ENCODE measurements at regions not wholly inside any gene's neighbourhood (a gene's known extent, or its start where the extent isn't known, plus 50 kb on each side); places are given as distances from the start of the nearest gene placed in this dataset.
"Not testable (repeated sequence)": the region's sequence is repeated elsewhere in the genome, so short reads cannot be mapped to it uniquely, and the experiment has no call there.

DNA sequence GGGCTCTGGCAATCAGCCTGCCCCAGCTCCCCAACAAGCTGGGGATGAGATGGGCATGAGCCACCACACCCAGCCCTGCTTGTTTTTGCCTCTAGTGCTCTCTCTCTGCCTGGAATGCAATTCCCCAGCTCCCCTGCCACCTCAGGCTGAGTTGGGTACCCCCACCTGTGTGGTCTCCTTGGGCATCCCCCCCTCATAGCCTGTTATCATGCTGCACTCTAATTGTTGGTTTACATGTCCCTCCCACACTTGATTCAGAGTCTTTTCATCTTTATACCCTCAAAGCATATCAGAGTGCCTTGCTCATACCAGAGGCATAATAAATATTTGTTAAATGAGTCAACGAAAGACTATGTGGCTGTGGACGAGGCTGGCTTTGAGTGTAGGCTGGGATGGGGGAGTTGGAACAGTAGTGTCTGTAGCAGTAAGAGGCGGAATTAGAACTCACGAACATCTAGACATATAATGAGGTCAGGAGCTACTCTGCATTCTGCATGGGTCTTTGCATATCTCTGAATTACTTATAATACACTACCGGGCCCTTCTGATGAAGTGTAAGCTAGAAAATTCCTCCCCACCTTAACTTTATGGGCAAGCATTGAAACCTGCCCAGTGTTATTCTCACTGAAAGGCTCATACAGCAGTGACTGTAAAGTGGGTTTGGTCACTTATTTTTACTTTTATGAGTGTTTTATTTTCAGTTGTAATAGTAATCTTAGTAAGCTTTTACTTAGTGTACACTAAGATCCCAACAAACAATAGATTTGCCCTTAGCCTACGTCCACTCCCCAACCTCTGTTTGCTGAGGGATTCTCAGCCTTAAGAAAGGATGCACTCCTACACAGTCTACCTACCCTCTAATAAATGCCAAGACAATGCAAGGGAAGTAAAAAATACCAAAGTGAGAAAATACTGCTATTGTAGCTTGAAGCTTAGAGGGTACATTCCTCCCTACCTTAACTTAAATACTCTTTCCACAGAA is 58.7 kb downstream of the EDN1 start:
- in situ Hi-C loops (cut with HindIII; ENCODE audit: low sequenced_read_pairs), result no loop called here

DNA sequence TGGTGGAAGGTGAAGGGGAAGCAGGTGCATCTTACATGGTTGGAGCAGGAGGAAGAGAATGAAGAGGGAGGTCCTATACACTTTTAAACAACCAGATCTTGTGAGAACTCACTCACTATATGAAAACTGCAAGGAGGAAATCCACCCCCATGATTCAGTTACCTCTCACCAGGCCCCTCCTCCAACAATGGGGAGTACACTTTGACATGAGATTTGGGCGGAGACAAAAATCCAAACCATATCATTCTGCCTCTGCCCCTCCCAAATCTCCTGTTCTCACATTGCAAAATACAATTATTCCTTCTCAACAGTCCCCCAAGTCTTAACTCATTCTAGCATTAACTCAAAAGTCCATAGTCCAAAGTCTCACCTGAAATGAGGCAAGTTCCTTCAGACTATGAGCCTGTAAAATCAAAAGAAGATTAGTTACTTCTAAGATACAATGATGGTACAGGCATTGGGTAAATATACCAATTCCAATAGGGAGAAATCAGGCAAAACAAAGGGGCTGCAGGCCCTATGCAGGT is 60.5 kb downstream of the EDN1 start:
- in situ Hi-C loops (cut with HindIII; ENCODE audit: low sequenced_read_pairs), result no loop called here

DNA sequence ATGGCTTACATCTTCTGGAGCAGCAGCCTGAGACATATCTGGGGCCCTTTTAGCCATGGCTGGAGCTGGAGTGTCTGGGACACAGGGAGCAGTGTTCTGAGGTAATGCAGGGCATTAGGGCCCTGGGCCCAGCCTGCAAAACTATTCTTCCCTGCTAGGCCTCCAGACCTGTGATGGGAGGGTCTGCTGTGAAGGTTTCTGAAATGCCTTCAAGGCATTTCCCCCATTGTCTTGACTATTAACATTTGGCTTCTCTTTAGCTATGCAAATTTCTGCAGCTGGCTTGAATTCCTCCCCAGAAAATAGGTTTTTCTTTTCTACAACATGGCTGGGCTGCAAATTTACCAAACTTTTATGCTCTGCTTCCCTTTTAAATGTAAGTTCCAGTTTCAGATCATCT is 61.5 kb downstream of the EDN1 start:
- in situ Hi-C loops (cut with HindIII; ENCODE audit: low sequenced_read_pairs), result no loop called here

DNA sequence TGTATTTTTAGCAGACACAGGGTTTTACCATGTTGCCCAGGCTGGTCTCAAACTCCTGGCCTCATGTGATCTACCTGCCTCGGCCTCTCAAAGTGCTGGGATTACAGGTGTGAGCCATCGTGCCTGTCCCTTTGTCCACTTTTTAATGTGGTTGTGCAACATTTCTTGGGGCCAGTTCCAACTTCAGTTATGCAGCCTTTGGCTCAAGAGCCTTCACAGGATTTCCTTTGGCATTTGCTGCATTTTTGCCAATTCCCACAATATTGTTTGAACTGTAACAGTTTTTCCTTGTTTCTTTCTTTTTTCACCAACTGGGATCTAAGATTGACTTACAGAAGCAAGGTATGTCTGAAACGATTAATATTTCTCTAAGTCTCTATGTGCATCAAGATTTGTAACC is 63.6 kb downstream of the EDN1 start:
- in situ Hi-C loops (cut with HindIII; ENCODE audit: low sequenced_read_pairs), result no loop called here

DNA sequence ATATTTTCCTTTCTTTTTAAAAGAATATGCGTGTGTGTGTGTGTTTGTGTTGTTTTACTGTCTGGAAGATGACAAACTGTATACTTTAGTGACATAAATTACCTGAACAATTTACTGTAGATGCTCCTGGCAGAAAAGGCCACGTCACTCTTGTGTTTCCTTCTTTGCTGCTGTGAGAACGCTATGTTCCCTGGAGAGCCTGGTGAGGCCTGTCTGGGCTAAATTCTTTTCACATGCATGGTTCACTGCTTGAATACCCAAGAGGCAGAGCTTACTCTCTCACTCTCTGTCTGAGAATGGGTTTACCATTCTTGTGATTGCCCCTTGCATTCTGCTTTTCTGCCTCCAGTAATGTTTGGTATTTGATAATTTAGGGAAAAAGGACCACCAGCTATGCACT is 64.3 kb downstream of the EDN1 start:
- in situ Hi-C loops (cut with HindIII; ENCODE audit: low sequenced_read_pairs), result no loop called here

DNA sequence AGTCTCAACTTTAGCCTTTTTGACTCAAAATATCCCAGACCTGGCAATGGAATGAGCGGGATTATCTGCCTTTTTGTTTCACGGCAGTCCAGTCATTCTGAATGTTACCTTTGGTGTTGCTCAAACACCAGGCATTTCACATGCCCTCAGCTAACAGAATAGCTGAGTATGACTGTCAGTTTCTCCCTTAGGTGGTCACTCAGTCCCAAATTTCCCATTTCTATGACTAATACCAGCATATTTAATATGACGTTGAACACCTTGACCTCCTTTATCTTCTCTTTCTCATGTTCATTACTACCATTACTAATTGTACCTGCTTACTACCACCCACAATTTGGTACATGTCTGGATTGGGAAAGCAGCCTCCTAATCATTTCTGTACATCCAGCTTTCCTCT is 65.2 kb downstream of the EDN1 start:
- in situ Hi-C loops (cut with HindIII; ENCODE audit: low sequenced_read_pairs), result no loop called here

DNA sequence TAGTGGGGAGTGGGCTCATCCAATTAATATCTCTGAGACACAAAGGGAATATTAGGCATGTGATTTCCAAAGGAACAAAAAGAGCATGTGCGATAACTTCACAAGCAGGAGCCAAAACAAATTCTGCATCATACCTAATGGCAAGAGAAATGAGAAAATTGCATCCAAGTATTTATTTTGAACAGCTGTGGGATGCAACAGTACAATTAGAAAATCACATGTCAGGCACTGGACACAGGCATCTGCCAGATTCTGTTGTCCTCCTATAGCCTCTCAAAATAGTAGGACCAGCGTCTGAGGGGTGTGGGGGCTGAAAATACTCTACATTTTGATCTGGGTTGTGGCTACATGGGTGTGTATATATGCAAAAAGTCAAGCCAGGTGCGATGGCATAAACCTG is 66.3 kb downstream of the EDN1 start:
- in situ Hi-C loops (cut with HindIII; ENCODE audit: low sequenced_read_pairs), result no loop called here

DNA sequence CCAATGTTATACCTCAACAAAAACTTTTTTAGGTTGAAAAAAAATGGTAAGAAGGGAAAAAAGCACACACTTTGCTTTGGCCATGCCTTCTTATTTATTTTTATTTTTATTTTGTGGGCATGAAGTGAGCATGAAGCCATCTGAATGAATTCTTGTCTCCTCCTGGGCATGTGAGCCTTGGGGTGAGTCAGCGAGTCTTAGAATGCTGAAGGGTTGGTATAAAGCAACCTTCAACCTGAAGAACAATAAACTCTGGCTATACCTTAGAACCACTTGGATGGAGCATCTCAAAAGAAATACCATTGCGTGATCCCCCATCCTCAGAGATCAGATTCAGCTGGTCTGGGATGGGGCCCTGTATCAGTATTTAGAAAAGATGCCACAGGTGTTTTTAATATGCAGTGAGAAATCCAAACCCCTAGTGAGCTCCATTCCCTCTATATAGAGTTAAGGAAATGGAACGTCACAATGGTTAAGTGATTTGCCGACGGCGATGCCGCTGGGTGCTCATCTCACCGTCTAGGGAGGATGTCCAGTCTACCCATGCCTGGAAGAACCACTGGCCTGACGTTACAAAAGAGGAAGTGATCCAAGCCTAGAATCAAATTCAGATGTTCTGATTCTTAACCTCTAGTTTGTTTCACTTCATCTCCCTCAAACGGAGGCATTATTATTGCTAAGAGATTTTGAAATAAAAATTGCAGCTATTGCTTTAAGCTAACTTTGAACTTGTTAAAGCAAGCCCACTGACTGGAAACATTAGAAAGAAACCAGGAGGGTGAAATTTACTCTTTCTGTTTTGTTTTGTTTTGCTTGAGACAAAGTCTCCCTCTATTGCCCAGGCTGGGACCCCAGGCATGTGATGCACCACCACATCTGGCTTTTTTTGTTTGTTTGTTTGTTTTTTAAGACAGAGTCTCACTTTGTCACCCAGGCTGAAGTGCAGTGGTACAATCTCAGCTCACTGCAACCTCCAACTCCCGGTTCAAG is 67.1 kb downstream of the EDN1 start:
- in situ Hi-C loops (cut with HindIII; ENCODE audit: low sequenced_read_pairs), result no loop called here

DNA sequence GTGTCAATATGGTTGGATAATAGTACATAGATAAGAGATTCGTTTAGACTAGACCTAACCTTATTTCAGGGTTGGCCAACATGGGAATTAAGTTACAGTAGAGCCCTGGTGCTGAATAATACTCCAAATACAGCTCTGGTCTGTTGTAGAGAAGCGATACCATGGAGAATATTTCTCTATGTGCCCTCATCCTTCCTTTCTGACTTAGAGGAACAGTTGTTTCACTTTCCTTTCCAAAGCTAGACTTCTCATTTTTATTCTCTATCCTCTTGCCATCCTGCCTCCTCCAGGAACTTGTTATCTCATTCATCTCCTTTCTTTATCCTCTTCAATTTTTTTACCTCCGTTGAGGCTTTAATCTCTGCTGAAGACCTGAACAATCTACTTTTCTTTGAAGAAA is 68.9 kb downstream of the EDN1 start:
- in situ Hi-C loops (cut with HindIII; ENCODE audit: low sequenced_read_pairs), result no loop called here

DNA sequence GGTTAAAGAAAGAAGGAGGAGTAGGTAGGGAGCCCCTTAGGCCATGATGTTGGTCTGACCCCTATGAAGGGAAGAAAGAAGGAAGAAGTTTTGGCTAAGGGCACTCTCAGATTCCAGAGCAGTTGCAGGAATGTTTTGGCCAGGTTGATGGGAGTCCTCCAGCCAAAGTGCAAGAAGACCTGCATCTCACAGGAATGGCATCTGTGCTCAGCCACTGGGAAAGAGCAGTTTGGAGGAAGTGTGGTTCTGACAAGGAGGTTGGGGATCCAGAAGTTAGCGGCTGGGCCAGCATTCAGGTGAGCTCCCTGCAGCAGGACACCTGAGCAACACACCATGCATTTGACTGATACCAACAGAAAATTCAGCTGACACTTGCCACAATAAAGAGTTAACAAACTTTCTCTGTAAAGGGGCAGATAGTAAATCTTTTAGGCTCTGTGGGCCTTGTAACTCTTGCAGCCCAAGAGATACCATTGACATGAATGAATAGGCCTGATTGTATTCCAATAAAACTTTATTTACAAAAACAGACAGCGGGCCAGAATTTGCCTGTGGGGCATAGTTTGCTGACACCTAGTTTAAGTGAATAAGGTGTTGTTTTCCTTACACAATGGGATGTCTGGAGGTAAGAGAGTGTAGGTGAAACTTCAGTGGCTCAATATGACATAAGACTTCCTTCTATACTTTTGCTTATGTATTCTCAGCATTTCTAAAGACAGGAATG is 71.0 kb downstream of the EDN1 start:
- in situ Hi-C loops (cut with HindIII; ENCODE audit: low sequenced_read_pairs), result no loop called here

DNA sequence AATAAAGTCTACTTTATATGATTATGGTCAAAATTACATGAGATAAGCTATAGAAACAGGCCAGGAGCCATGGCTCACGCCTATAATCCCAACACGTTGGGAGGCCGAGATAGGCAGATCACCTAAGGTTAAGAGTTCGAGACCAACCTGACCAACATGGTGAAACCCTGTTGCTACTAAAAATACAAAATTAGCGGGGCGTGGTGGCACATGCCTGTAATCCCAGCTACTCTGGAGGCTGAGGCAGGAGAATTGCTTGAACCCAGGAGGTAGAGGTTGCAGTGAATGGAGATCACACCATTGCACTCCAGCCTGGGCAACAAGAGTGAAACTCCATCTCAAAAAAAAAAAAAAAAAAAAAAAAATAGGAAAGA is 73.1 kb downstream of the EDN1 start:
- in situ Hi-C loops (cut with HindIII; ENCODE audit: low sequenced_read_pairs), result not testable (repeated sequence)

DNA sequence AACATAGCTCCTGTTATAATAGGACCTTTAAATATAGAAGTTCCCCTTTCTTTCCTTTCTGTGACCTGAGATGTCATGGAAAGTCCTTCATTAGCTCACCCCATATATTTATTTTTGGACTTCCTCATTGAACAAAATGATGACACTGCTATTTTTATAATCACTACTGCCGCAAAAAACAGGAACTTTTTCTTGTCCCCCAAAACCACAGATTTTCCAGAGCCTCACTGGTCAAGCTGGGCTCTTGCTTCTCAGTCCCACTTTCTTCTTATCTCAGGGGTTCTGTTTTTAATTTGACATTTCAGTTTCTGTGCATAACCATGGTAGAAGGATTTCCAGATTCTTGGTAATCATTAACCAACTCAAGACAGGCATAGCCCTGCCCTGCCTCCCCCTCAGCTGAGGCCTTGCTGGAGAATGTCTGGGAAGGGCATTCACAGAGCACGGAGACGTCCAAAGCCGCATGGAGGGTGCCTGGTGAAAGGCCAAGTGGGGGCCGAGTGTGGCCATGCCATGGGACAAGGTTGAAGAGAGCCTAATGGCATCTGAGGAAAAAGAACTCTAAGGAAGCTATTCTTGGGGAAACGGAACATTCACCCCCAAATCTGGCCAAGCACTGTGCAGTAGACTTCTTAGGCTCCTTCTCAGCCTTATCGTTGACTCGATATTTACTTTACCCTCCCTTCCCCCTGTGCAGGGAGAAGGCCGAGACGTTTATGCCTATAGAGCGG is 73.7 kb downstream of the EDN1 start:
- in situ Hi-C loops (cut with HindIII; ENCODE audit: low sequenced_read_pairs), result no loop called here

DNA sequence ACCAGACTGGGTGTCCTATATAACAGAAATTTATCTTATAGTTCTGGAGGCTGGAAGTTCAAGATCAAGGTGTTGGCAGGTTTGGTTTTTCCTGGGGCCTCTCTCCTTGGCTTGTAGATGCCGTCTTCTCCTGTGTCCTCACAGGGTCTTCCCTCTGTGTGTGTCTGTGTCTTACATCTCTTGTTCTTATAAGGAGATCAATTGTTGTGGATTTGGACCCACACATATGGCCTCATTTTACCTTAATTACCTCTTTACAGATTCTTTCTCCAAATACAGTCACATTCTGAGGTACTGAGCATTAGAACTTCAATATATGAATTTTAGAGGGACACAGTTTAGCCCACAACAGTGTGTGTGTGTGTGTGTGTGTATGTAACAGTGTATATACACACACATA is 74.5 kb downstream of the EDN1 start:
- in situ Hi-C loops (cut with HindIII; ENCODE audit: low sequenced_read_pairs), result no loop called here

DNA sequence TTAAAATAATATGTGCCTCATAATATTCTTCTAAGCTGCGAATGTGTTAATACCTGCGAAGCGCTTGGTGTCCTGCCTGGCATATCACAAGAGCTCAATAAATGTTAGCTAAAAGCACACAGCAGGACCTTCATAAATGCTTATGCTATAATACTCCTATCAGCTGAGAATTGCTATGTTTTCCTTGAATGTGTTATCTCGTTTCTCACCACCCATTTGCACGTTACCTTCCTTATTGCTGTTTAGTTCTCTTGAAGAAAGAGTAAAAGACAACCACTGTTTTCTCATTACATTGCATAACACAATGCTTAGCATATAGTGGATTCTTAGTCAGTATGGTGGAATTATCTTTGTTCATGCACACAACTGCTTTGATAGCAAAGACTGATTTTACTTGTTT is 76.6 kb downstream of the EDN1 start:
- in situ Hi-C loops (cut with HindIII; ENCODE audit: low sequenced_read_pairs), result no loop called here

DNA sequence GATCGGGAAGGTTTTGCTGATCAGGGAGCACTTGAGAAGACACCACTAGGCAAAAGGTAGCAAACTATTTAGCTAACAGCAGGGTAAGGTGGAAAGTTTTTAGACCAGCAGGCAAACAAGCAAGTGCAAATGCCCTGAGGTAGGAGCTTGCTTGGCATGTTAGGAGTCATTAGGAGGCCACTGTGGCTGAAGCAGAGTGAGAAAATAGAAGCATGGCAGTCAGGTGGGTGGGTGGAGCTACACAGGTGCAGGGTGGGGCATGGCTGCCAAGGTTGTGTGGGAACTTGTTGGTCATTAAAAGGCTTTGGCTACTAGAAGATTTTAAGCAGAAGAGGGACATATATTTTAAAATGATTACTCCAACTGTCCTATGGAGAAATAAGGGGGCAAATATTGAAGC is 77.3 kb downstream of the EDN1 start:
- in situ Hi-C loops (cut with HindIII; ENCODE audit: low sequenced_read_pairs), result no loop called here

DNA sequence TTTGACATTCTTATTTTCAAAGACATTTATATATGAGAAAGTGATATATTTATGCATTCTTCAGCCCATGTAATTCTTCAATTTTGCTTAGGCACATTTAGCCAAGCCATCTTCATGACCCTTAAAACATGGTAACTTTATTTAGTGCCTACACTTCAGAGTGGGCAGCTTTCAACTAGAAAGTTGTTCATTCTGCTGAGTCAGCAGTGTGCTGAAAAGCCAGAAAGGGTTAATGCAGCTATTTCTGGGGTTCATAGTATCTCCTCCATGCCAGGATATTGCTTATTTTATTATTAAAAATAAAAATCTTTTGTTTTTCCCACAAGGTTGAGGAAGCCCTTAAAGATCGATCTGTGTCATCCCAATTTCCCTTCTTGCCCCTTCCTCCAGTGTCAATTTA is 79.2 kb downstream of the EDN1 start:
- in situ Hi-C loops (cut with HindIII; ENCODE audit: low sequenced_read_pairs), result no loop called here

DNA sequence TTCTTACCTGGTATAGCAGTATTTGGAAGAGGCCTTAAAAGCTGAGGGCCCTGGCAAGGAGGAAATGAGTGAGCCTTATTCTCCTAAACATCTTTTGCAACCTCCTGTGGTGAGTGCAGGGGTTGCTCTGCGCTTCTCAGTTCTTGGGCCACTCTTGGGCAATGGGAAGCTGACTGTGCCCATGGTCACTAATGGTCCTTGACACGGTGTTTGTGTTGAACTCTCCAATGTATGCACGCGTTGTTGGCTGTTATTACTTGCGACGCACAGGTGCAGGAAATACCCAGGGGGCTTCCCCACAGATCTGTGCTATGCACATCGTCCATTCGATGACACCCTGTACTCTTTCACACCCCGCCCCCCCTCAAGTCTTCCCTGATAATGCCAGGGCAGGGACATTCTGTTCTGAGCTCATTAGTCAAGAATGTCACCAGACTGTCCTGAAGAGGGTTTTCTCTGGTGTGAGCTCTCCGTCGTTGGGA is 79.7 kb downstream of the EDN1 start:
- in situ Hi-C loops (cut with HindIII; ENCODE audit: low sequenced_read_pairs), result no loop called here

DNA sequence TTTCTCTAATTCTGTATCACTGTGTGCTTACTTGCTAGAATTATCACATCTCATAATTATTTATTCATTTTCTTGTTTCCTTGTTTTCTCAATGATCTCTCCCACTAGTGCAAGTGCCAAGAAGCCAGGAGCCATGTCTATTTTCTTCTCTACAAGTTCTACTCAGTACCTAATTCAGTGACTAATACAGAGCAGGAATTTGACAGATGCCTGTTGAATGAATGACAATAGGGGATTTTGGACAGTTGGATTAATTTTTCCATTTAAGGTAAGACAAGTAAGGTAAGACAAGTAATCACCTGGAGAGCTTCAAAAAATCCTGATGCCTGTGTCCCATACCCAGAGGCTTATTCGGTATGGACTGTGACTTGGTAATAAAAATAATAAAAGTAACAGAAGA is 81.0 kb downstream of the EDN1 start:
- in situ Hi-C loops (cut with HindIII; ENCODE audit: low sequenced_read_pairs), result no loop called here

DNA sequence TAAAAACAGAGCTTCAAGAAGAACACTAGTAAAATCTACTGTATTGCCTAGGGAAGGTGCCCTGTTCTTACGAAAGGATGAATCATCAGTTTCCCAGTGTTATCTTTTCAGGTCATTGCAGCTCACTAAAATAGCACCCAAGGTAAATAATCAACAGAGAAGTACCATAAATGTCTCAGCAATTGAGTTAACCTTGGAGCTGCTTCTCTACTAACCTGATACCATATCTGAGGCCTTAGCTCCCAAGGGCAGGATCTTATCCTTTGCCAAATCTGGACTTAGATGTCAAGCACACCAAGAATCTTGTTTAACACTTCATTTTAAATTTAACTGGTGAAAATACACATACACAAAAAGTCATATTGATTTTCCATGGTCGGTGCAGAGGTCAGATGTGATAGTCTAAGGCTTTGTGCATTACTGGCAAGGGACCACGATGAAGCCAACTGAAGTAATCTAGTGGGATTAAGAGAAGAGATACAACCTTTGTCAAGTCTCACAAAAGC is 81.5 kb downstream of the EDN1 start:
- in situ Hi-C loops (cut with HindIII; ENCODE audit: low sequenced_read_pairs), result no loop called here

DNA sequence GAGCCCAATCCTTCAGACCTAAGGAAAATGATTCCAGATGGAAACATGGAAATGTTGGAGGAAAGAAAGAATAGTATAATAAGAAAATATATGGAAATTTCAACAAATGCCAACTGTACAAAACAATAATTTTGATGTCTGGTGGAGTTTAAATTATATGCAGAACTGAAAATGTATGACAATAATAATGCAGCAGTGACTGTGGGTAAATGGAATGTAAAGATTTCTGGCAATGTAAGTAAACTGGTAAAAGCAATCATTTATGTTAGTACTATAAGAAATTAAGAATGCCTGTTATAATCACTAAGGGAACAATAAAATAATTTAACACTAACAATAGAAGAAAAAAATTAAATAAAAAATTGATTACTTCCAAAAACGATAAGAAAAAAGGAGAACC is 89.0 kb downstream of the EDN1 start:
- in situ Hi-C loops (cut with HindIII; ENCODE audit: low sequenced_read_pairs), result no loop called here

Data from DLD1 (cell line).